RWPE2 (cell line): ENCODE measurements at regions not wholly inside any gene's neighbourhood (a gene's known extent, or its start where the extent isn't known, plus 50 kb on each side); places are given as distances from the start of the nearest gene placed in this dataset.
"Not testable (repeated sequence)": the region's sequence is repeated elsewhere in the genome, so short reads cannot be mapped to it uniquely, and the experiment has no call there.

Source experiments
- ATAC-seq: fragments of 200-7000 bp; cut with Tn5 transposase; 3 replicates; pipeline ENCODE4 v1.9.1; 2021; ENCODE audit warnings: low read depth
- DNase-seq: peaks from one replicate; pipeline ENCODE4 v3.0.0-alpha.2; 2020; ENCODE audit warnings: low spot score
- H3K27ac ChIP-seq: fragments of 450-650 bp; 2 replicates; pipeline ENCODE4 v1.5.1; 2017; ENCODE audit warnings: mild to moderate bottlenecking; ENCODE audit not compliant: poor library complexity, severe bottlenecking
- H3K27me3 ChIP-seq: fragments of 250-450 bp; sonication (Bioruptor Pico); 2 replicates; pipeline ENCODE4 v1.5.1; 2021; ENCODE audit warnings: mild to moderate bottlenecking, moderate library complexity; ENCODE audit not compliant: insufficient read depth, poor library complexity, severe bottlenecking
- H3K36me3 ChIP-seq: fragments of 250-450 bp; sonication (Bioruptor Pico); 2 replicates; pipeline ENCODE4 v1.5.1; 2020; ENCODE audit warnings: low read depth, mild to moderate bottlenecking, moderate library complexity
- H3K4me1 ChIP-seq: fragments of 250-450 bp; sonication (Bioruptor Pico); 2 replicates; pipeline ENCODE4 v1.5.1; 2021; ENCODE audit warnings: mild to moderate bottlenecking, moderate library complexity; ENCODE audit not compliant: insufficient read depth, poor library complexity, severe bottlenecking
- H3K4me3 ChIP-seq: fragments of 250-450 bp; sonication (Bioruptor Pico); 2 replicates; pipeline ENCODE4 v1.5.1; 2021; ENCODE audit warnings: mild to moderate bottlenecking, moderate library complexity; ENCODE audit not compliant: severe bottlenecking
- H3K9me3 ChIP-seq: fragments of 250-450 bp; sonication (Bioruptor Pico); 2 replicates; pipeline ENCODE4 v1.5.1; 2021; ENCODE audit warnings: mild to moderate bottlenecking, moderate library complexity; ENCODE audit not compliant: severe bottlenecking
- CTCF ChIP-seq: fragments of 450-650 bp; IDR thresholded peaks from one replicate; pipeline ENCODE4 v1.5.1; 2017; ENCODE audit warnings: mild to moderate bottlenecking, moderate library complexity; ENCODE audit not compliant: poor library complexity, severe bottlenecking

GRCh38 chr2:45103351-45104345 is 94.4 kb upstream of the SIX2 start:
- no peak overlapping the region for H3K4me3 ChIP-seq
- ATAC-seq (no peak), DNase-seq (no peak)
- no peaks in the 10 kb centered on the region for H3K4me1 ChIP-seq
- no peaks in the 10 kb centered on the region for H3K9me3 ChIP-seq
- TF ChIP-seq CTCF: no peak
- no peak overlapping the region for H3K27ac ChIP-seq
- H3K36me3 ChIP-seq: no peaks in the 10 kb centered on the region
- H3K27me3 ChIP-seq: no peaks in the 10 kb centered on the region

- no peak for TF ChIP-seq CTCF
- Histone ChIP-seq H3K4me3 (no peak overlapping the region), H3K27ac (no peak overlapping the region), H3K9me3 (no peaks in the 10 kb centered on the region), H3K27me3 (no peaks in the 10 kb centered on the region), H3K36me3 (no peaks in the 10 kb centered on the region), H3K4me1 (no peaks in the 10 kb centered on the region)
- no peak for DNase-seq
- ATAC-seq: no peak
Measured at GRCh38 chr2:45102579-45103117, 93.4 kb upstream of the SIX2 start.

- ATAC-seq: no peak
- Histone ChIP-seq H3K36me3 (no peaks in the 10 kb centered on the region), H3K4me3 (no peak overlapping the region), H3K27me3 (no peaks in the 10 kb centered on the region), H3K27ac (no peak overlapping the region), H3K9me3 (no peaks in the 10 kb centered on the region), H3K4me1 (no peaks in the 10 kb centered on the region)
- no peak for TF ChIP-seq CTCF
- no peak for DNase-seq
Measured at GRCh38 chr2:45102141-45102540, 92.9 kb upstream of the SIX2 start.

- H3K27me3 ChIP-seq: peaks cover 4% of the 10 kb centered on the region
- DNase-seq: no peak
- no peaks in the 10 kb centered on the region for H3K9me3 ChIP-seq
- H3K4me1 ChIP-seq: no peaks in the 10 kb centered on the region
- no peak overlapping the region for H3K27ac ChIP-seq
- no peak overlapping the region for H3K4me3 ChIP-seq
- no peak for TF ChIP-seq CTCF
- no peak for ATAC-seq
- H3K36me3 ChIP-seq: no peaks in the 10 kb centered on the region
Measured at GRCh38 chr2:45096996-45097395, 87.7 kb upstream of the SIX2 start.

GRCh38 chr2:45096038-45096437 is 86.8 kb upstream of the SIX2 start:
- H3K27ac ChIP-seq, H3K9me3 ChIP-seq, H3K36me3 ChIP-seq, H3K4me3 ChIP-seq, DNase-seq, ATAC-seq, H3K4me1 ChIP-seq, H3K27me3 ChIP-seq: not testable (repeated sequence)
